Endothelial cell (in vitro differentiated cells): ENCODE measurements at regions not wholly inside any gene's neighbourhood (a gene's known extent, or its start where the extent isn't known, plus 50 kb on each side); places are given as distances from the start of the nearest gene placed in this dataset.

ENCODE experiments used
- DNase-seq: peaks from one replicate; pipeline ENCODE4 v3.0.0; 2021; ENCODE audit warnings: low spot score
- H3K27ac Mint-ChIP-seq: one replicate; pipeline ENCODE4 v1.8.0; 2021; ENCODE audit warnings: mixed read lengths, inconsistent platforms; ENCODE audit not compliant: unreplicated experiment
- H3K27me3 Mint-ChIP-seq: one replicate; pipeline ENCODE4 v1.8.0; 2021; ENCODE audit warnings: mild to moderate bottlenecking, moderate library complexity, mixed read lengths, inconsistent platforms; ENCODE audit not compliant: unreplicated experiment
- H3K36me3 Mint-ChIP-seq: one replicate; pipeline ENCODE4 v1.8.0; 2021; ENCODE audit warnings: mild to moderate bottlenecking, low read depth, mixed read lengths, inconsistent platforms; ENCODE audit not compliant: unreplicated experiment
- H3K4me1 Mint-ChIP-seq: one replicate; pipeline ENCODE4 v1.8.0; 2021; ENCODE audit warnings: mild to moderate bottlenecking, mixed read lengths, inconsistent platforms; ENCODE audit not compliant: unreplicated experiment
- H3K4me3 Mint-ChIP-seq: one replicate; pipeline ENCODE4 v1.8.0; 2021; ENCODE audit warnings: mild to moderate bottlenecking, mixed read lengths, inconsistent platforms; ENCODE audit not compliant: unreplicated experiment
- H3K9me3 Mint-ChIP-seq: one replicate; pipeline ENCODE4 v1.8.0; 2021; ENCODE audit warnings: mixed read lengths, inconsistent platforms; ENCODE audit not compliant: unreplicated experiment
- TF ChIP-seq, protein P1 (sequence below): fragments of 200-600 bp; sonication (generic); IDR thresholded peaks from one replicate; pipeline ENCODE4 v1.5.0; 2021; ENCODE audit warnings: antibody characterized with exemption; ENCODE audit not compliant: unreplicated experiment

DNA sequence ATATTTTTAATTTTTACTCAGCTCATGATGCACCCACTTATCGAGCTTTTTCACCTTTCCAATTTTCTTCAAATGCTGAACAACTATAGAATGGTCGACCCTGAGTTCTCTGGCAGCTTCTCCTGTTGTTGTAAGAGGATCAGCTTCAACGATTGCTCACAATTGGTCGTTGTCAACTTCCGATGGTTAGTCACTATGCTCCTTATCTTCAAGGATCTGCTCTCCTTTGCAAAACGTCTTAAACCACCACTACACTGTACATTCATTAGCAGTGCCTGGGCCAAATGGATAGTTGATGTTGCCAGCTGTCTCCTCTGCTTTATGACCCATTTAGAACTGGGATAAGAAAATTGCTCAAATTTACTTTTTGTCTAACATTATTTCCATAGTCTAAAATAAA, 385.9 kb upstream of the LYPLAL1 start:
- H3K27ac Mint-ChIP-seq = no peak overlapping the region
- H3K4me3 Mint-ChIP-seq = no peak overlapping the region
- DNase-seq = no peak
- no peaks in the 10 kb centered on the region for H3K27me3 Mint-ChIP-seq
- no peaks in the 10 kb centered on the region for H3K36me3 Mint-ChIP-seq
- no peaks in the 10 kb centered on the region for H3K9me3 Mint-ChIP-seq
- H3K4me1 Mint-ChIP-seq = no peaks in the 10 kb centered on the region
- TF ChIP-seq, protein P1, sequence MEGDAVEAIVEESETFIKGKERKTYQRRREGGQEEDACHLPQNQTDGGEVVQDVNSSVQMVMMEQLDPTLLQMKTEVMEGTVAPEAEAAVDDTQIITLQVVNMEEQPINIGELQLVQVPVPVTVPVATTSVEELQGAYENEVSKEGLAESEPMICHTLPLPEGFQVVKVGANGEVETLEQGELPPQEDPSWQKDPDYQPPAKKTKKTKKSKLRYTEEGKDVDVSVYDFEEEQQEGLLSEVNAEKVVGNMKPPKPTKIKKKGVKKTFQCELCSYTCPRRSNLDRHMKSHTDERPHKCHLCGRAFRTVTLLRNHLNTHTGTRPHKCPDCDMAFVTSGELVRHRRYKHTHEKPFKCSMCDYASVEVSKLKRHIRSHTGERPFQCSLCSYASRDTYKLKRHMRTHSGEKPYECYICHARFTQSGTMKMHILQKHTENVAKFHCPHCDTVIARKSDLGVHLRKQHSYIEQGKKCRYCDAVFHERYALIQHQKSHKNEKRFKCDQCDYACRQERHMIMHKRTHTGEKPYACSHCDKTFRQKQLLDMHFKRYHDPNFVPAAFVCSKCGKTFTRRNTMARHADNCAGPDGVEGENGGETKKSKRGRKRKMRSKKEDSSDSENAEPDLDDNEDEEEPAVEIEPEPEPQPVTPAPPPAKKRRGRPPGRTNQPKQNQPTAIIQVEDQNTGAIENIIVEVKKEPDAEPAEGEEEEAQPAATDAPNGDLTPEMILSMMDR = no peak

DNA sequence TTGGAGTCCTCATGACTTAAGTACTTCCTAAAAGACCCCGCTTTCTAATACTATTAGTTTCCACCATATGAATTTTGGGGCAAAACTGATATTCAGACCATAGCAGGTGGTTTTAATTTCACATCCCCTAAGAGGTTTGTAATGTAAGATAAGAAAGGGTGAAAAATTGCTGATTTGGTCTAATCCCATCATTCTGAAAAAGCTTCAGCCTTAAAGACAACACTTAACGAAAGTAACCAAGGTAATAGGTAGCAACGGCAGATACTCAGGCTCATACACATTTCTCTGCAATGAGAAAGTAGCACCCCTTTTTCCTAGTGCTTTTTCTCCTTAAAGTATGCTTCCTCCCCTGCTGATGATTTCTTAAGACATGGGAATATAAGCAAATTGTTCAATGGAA, 376.9 kb upstream of the LYPLAL1 start:
- Mint-ChIP-seq H3K27ac (no peak overlapping the region), H3K9me3 (no peaks in the 10 kb centered on the region), H3K4me1 (no peaks in the 10 kb centered on the region), H3K36me3 (no peaks in the 10 kb centered on the region), H3K4me3 (no peak overlapping the region), H3K27me3 (no peaks in the 10 kb centered on the region)
- TF ChIP-seq, protein P1 = no peak
- no peak for DNase-seq

DNA sequence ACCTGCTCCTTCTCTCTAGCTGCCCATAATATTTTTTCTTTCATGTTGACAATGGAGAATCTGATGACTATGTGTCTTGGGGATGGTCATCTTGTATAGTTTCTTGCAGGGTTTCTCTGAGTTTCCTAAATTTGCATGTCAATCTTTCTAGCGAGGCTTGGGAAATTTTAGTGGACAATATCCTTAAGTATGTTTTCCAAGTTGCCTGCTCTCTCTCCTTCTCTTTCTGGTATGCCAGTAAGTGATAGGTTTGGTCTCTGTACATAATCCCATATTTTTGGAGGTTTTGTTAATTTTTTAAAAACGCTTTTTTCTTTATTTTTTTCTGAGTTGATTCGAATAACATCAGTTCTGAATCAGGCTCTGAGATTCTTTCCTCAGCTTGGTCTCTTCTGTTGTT, 370.9 kb upstream of the LYPLAL1 start:
- H3K4me3 Mint-ChIP-seq = no peak overlapping the region
- H3K4me1 Mint-ChIP-seq = no peaks in the 10 kb centered on the region
- no peaks in the 10 kb centered on the region for H3K27me3 Mint-ChIP-seq
- DNase-seq = no peak
- H3K27ac Mint-ChIP-seq = no peak overlapping the region
- TF ChIP-seq, protein P1 = no peak
- no peaks in the 10 kb centered on the region for H3K36me3 Mint-ChIP-seq
- H3K9me3 Mint-ChIP-seq = no peaks in the 10 kb centered on the region

DNA sequence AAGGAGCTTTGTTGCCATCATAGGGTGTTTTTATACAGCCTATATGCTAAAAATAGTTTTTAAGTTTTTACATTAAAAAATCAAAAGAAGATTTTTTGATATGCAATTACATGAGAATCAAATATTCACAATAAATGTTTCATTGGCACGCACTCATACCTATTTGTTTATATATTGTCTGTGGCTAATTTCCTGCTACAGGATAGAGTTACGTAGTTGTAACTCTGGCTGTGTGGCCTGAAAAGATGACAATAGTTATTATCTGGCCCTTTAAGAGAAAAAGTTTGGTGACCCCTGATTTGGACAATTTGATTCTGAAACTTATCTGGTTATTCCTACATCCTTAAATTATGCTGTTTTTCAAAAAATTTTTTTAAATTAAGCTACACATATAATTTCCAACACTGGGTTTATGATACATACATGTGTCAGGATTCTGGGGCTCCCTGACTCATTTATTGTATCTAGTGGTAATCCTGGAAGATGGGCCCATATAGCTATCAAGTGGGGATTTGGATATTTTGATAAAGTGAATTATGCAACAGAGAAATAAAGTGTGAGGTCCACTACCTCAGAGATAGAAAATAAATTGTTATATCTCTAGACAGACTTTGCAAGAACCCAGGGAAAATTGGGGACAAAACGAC, 370.2 kb upstream of the LYPLAL1 start:
- no peaks in the 10 kb centered on the region for H3K9me3 Mint-ChIP-seq
- H3K4me1 Mint-ChIP-seq = no peaks in the 10 kb centered on the region
- no peaks in the 10 kb centered on the region for H3K27me3 Mint-ChIP-seq
- TF ChIP-seq, protein P1 = no peak
- H3K27ac Mint-ChIP-seq = no peak overlapping the region
- no peak for DNase-seq
- no peak overlapping the region for H3K4me3 Mint-ChIP-seq
- H3K36me3 Mint-ChIP-seq = no peaks in the 10 kb centered on the region

DNA sequence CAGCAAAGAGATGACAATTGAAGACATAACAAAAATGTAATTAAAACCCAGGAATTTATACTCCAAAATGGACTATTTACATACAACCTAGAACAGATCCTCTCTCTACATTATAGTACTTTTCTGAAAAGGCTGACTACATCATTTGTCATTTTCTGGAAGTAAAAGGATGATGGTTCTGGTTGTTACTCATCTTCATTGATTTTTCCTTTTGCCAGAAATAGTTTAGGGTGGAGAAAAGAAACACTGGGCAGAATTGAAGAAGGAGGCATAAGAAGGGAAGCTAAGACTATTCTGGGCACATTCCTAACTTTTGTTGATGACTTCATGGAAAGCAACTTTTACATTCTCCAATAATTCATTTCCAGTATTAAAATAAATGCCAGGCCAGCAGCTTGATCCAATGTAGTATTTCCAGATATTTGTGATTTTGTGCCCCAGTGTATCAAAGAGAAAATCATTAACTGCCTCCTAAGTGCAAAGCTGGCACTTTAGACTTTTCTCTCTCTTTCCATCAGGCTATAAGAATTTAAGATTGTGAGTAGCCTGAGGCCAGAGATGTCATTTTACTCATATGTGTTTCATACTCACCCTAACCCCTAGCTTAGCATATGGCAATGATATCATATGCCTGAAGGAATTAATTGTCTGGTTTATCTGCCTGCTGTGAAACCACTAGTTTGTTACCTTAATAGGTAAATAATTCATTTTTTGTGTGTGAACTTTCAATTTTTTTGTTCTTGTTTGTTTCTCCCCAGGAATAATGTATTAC, 369.5 kb upstream of the LYPLAL1 start:
- Mint-ChIP-seq H3K9me3 (no peaks in the 10 kb centered on the region), H3K27ac (no peak overlapping the region), H3K4me3 (no peak overlapping the region), H3K36me3 (no peaks in the 10 kb centered on the region), H3K4me1 (no peaks in the 10 kb centered on the region), H3K27me3 (no peaks in the 10 kb centered on the region)
- DNase-seq = no peak
- TF ChIP-seq, protein P1 = no peak
